Adipocyte (in vitro differentiated cells): ENCODE measurements at regions not wholly inside any gene's neighbourhood (a gene's known extent, or its start where the extent isn't known, plus 50 kb on each side); places are given as distances from the start of the nearest gene placed in this dataset.

ENCODE experiments used
- DNase-seq: peaks from one replicate; pipeline ENCODE4 v3.0.0-alpha.2; 2015; ENCODE audit warnings: low read depth
- H3K27me3 ChIP-seq: replicated peaks from 2 replicates; pipeline ENCODE4 v1.7.0; 2013; ENCODE audit warnings: mild to moderate bottlenecking, low read length, moderate library complexity; ENCODE audit not compliant: control insufficient read depth, insufficient read depth
- H3K36me3 ChIP-seq: 2 replicates; pipeline ENCODE4 v1.7.0; 2013; ENCODE audit warnings: low read length, mild to moderate bottlenecking, moderate library complexity; ENCODE audit not compliant: control insufficient read depth, insufficient read depth, severe bottlenecking
- H3K4me1 ChIP-seq: 2 replicates; pipeline ENCODE4 v1.7.0; 2013; ENCODE audit warnings: mild to moderate bottlenecking, low read length, moderate library complexity; ENCODE audit not compliant: control insufficient read depth, insufficient read depth
- H3K4me3 ChIP-seq: 2 replicates; pipeline ENCODE4 v1.7.0; 2013; ENCODE audit warnings: mild to moderate bottlenecking, low read length, moderate library complexity
- H3K9ac ChIP-seq: 2 replicates; pipeline ENCODE4 v1.7.0; 2013; ENCODE audit warnings: mild to moderate bottlenecking, low read length, moderate library complexity
- H3K9me3 ChIP-seq: 2 replicates; pipeline ENCODE4 v1.7.0; 2013; ENCODE audit warnings: mild to moderate bottlenecking, low read length, moderate library complexity; ENCODE audit not compliant: control insufficient read depth

DNA sequence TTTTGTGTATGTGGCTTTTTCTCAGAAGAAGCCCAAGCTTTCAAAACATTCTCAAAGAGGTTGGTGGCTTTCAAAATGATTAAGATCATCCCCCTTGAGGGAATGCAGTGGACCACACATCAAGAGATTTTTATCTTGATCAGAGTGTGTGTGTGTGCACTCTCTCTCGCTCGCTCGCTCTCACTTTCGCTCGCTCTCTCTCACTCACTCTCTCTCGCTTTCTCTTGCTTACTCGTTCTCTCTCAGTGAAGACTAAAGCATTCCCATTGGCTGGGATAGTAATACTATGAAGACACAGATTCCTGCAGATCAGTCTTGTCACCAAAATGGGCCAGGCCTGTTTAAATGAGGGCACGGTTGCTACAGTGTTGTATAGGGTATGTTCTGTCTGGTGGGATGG lies 365.7 kb downstream of the EDEM1 start:
- no peaks in the 10 kb centered on the region for H3K27me3 ChIP-seq
- no peaks in the 10 kb centered on the region for H3K9me3 ChIP-seq
- DNase-seq, result no peak
- no peak overlapping the region for H3K9ac ChIP-seq
- H3K36me3 ChIP-seq, result no peaks in the 10 kb centered on the region
- H3K4me3 ChIP-seq, result no peak overlapping the region
- H3K4me1 ChIP-seq, result no peaks in the 10 kb centered on the region

- Histone ChIP-seq H3K4me3 (no peak overlapping the region), H3K36me3 (no peaks in the 10 kb centered on the region), H3K9ac (no peak overlapping the region), H3K27me3 (no peaks in the 10 kb centered on the region), H3K9me3 (no peaks in the 10 kb centered on the region), H3K4me1 (no peaks in the 10 kb centered on the region)
- no peak for DNase-seq
Measured at GRCh38 chr3:5554245-5554747, 366.8 kb downstream of the EDEM1 start.

GRCh38 chr3:5560199-5560598 lies 372.7 kb downstream of the EDEM1 start:
- Histone ChIP-seq H3K9ac (no peak overlapping the region), H3K4me1 (no peaks in the 10 kb centered on the region), H3K9me3 (no peaks in the 10 kb centered on the region), H3K4me3 (no peak overlapping the region), H3K27me3 (no peaks in the 10 kb centered on the region), H3K36me3 (no peaks in the 10 kb centered on the region)
- no peak for DNase-seq

DNA sequence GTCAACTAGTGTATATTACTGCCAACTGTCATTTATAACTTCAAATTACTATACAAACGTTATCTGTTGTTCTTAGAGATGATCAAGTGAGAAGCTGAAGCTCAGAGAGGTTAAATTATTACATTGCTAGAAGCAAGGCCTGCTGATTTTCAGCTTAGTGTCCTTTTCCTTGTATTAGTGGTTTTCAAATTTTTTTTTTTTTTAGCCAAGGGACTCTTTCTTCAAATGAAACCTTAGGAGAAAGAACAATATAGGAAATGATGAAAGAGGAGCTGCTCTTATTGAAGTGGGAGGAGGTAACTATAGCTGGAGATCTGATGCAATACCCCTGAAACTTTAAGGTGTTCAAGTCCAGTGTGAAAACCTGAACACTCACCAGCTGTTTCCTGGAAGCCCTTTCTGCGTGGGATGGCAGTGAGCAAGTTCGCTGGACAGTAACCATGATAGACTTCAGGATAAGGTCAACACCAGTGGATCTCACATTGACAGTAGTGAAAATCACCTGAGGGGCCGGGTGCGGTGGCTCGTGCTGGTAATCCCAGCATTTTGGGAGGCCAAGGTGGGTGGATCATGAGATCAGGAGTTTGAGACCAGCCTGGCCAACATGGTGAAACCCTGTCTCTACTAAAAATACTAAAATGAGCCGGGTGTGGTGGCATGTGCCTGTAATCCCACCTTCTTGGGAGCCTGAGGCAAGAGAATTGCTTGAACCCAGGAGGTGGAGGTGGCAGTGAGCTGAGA lies 376.2 kb downstream of the EDEM1 start:
- no peak overlapping the region for H3K9ac ChIP-seq
- H3K4me1 ChIP-seq, result no peaks in the 10 kb centered on the region
- no peak overlapping the region for H3K4me3 ChIP-seq
- no peak for DNase-seq
- no peaks in the 10 kb centered on the region for H3K36me3 ChIP-seq
- H3K27me3 ChIP-seq, result no peaks in the 10 kb centered on the region
- peaks cover 7% of the 10 kb centered on the region for H3K9me3 ChIP-seq

GRCh38 chr3:5564278-5564666 lies 376.8 kb downstream of the EDEM1 start:
- Histone ChIP-seq H3K36me3 (no peaks in the 10 kb centered on the region), H3K9me3 (peaks cover 7% of the 10 kb centered on the region), H3K9ac (no peak overlapping the region), H3K4me3 (no peak overlapping the region), H3K4me1 (no peaks in the 10 kb centered on the region), H3K27me3 (no peaks in the 10 kb centered on the region)
- DNase-seq, result no peak

- Histone ChIP-seq H3K4me1 (no peaks in the 10 kb centered on the region), H3K4me3 (no peak overlapping the region), H3K9ac (no peak overlapping the region), H3K36me3 (no peaks in the 10 kb centered on the region), H3K9me3 (peaks cover 7% of the 10 kb centered on the region), H3K27me3 (no peaks in the 10 kb centered on the region)
- no peak for DNase-seq
Measured at GRCh38 chr3:5565026-5565425, 377.5 kb downstream of the EDEM1 start.

DNA sequence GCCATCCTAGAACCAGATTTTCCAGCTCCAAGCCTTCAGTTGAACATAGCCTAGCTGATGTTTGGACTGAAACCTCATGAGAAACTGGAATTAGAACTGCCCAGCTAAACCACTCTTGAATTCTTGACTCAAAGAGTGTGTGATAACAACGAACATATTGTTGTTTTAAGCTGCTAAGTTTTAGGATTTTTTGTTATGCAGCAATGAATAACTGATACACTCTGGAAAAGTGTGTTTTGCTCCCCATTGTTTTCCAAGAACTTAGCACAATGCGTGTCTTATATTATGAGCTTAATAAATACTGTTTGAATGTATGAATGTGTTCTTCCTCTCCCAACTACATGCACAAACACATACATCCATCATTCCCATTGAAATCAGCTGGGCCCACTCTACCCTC lies 379.6 kb downstream of the EDEM1 start:
- H3K9ac ChIP-seq, result no peak overlapping the region
- H3K27me3 ChIP-seq, result no peaks in the 10 kb centered on the region
- no peaks in the 10 kb centered on the region for H3K4me1 ChIP-seq
- H3K9me3 ChIP-seq, result peaks cover 7% of the 10 kb centered on the region
- no peaks in the 10 kb centered on the region for H3K36me3 ChIP-seq
- DNase-seq, result no peak
- no peak overlapping the region for H3K4me3 ChIP-seq

GRCh38 chr3:5568451-5568850 lies 380.9 kb downstream of the EDEM1 start:
- peaks cover 7% of the 10 kb centered on the region for H3K9me3 ChIP-seq
- no peaks in the 10 kb centered on the region for H3K4me1 ChIP-seq
- no peaks in the 10 kb centered on the region for H3K27me3 ChIP-seq
- no peak overlapping the region for H3K4me3 ChIP-seq
- no peak for DNase-seq
- no peak overlapping the region for H3K9ac ChIP-seq
- no peaks in the 10 kb centered on the region for H3K36me3 ChIP-seq

DNA sequence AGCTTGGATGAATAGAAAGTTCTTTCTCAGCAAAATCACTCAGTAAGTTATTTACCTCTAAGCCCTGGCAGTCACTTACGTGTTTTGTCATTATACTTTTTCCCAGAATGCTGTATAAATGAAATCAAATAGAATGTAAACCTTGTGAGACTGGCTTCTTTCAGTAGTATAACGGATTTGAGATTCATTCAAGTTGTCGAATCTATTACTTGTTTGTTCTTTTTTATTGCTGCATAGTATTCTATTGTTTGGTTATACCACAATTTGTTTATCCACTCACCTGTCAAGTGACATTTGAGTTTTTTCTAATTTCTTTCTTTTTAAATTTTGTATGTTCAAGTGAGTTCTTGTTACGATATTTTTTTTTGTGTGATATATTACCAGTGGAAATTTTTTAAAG lies 381.6 kb downstream of the EDEM1 start:
- DNase-seq, result no peak
- Histone ChIP-seq H3K4me1 (no peaks in the 10 kb centered on the region), H3K4me3 (no peak overlapping the region)

GRCh38 chr3:5572168-5572567 lies 384.7 kb downstream of the EDEM1 start:
- Histone ChIP-seq H3K9ac (no peak overlapping the region), H3K27me3 (no peaks in the 10 kb centered on the region)

More for the DNA sequence above, 381.6 kb downstream of the EDEM1 start:
- H3K9me3 ChIP-seq, result peaks cover 7% of the 10 kb centered on the region
- H3K27me3 ChIP-seq, result no peaks in the 10 kb centered on the region
- H3K9ac ChIP-seq, result no peak overlapping the region
- no peaks in the 10 kb centered on the region for H3K36me3 ChIP-seq

DNA sequence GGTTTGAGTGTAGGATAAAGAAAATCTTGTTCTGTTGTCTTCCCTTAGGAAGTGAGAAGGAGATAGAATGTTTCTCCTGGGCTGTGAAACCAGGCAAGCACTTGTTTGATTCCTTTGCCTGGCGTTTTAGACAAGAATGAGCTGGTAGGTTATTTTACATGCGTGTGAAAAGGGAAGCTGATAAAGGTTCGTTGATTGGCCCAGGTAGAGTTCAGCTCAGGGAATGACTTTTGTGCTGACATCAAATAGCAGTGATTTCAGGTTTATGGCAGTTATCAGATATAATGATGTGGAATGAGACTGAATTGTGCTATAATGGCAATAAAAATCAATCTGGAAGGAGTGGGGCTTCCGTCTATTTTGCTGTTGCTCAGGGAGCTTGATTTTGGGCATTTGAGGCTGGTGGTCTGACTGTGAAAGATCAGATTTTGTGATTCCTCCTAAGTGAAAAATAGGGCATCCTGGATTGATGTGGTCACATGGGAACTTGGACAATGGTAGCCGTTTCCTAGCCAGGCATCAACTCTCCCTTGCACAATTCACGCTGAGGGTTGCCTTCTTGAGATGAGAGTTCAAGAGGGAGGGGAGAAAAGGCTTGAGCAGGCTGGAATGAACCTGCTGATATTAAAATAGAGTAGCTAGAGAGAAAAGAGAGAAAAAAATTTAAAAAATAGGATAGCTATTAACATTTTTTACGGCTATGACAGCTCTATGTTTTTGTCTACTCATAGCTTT lies 388.9 kb downstream of the EDEM1 start:
- Histone ChIP-seq H3K4me3 (no peak overlapping the region), H3K4me1 (no peaks in the 10 kb centered on the region), H3K9ac (no peak overlapping the region), H3K9me3 (no peaks in the 10 kb centered on the region), H3K27me3 (no peaks in the 10 kb centered on the region), H3K36me3 (no peaks in the 10 kb centered on the region)
- DNase-seq, result no peak

More at GRCh38 chr3:5572168-5572567, 384.7 kb downstream of the EDEM1 start:
- H3K9me3 ChIP-seq, result peaks cover 2% of the 10 kb centered on the region
- DNase-seq, result no peak
- no peaks in the 10 kb centered on the region for H3K4me1 ChIP-seq
- no peaks in the 10 kb centered on the region for H3K36me3 ChIP-seq
- no peak overlapping the region for H3K4me3 ChIP-seq
